Left ventricle myocardium inferior (tissue), 1 donor: ENCODE measurements at regions not wholly inside any gene's neighbourhood (a gene's known extent, or its start where the extent isn't known, plus 50 kb on each side); places are given as distances from the start of the nearest gene placed in this dataset.

Experiments
- DNase-seq: peaks from one replicate; pipeline ENCODE4 v3.0.0-alpha.2; 2020
- H3K27ac ChIP-seq: fragments of 200-600 bp; replicated peaks from 2 replicates; pipeline ENCODE4 v1.8.0; 2021
- H3K27me3 ChIP-seq: fragments of 200-600 bp; 2 replicates; pipeline ENCODE4 v1.8.0; 2021; ENCODE audit warnings: low read depth
- H3K36me3 ChIP-seq: fragments of 200-600 bp; 2 replicates; pipeline ENCODE4 v1.8.0; 2021
- H3K4me1 ChIP-seq: fragments of 200-600 bp; 2 replicates; pipeline ENCODE4 v1.8.0; 2021
- H3K4me3 ChIP-seq: fragments of 200-600 bp; 2 replicates; pipeline ENCODE4 v1.8.0; 2021; ENCODE audit warnings: mild to moderate bottlenecking, moderate library complexity
- H3K9me3 ChIP-seq: fragments of 200-600 bp; replicated peaks from 2 replicates; pipeline ENCODE4 v1.8.0; 2021
- CTCF ChIP-seq: fragments of 200-600 bp; IDR thresholded peaks from 2 replicates; pipeline ENCODE4 v1.8.0; 2021; ENCODE audit warnings: antibody characterized with exemption, mild to moderate bottlenecking, borderline replicate concordance
- intact Hi-C: fragments of 100-400 bp; cut with micrococcal nuclease; formaldehyde crosslinking; loops from one replicate; pipeline ENCODE4 v1.11.0; 2022
- donor health status: DM: no; HTN: yes; CAD: no; lungs with severe emphysema.

- TF ChIP-seq CTCF, result no peak
- H3K36me3 ChIP-seq, result no peaks in the 10 kb centered on the region
- H3K4me3 ChIP-seq, result no peak overlapping the region
- no peaks in the 10 kb centered on the region for H3K27me3 ChIP-seq
- H3K4me1 ChIP-seq, result no peaks in the 10 kb centered on the region
- H3K27ac ChIP-seq, result no peak overlapping the region
- H3K9me3 ChIP-seq, result no peaks in the 10 kb centered on the region
- intact Hi-C loops, result no loop called here
- no peak for DNase-seq
Observed at GRCh38 chr17:53696286-53696685, 126.4 kb upstream of the KIF2B start.

- H3K9me3 ChIP-seq, result no peaks in the 10 kb centered on the region
- H3K27me3 ChIP-seq, result no peaks in the 10 kb centered on the region
- no peak overlapping the region for H3K27ac ChIP-seq
- DNase-seq, result no peak
- intact Hi-C loops, result no loop called here
- H3K4me1 ChIP-seq, result no peaks in the 10 kb centered on the region
- no peak for TF ChIP-seq CTCF
- no peaks in the 10 kb centered on the region for H3K36me3 ChIP-seq
- no peak overlapping the region for H3K4me3 ChIP-seq
Observed at GRCh38 chr17:53687324-53687723, 135.4 kb upstream of the KIF2B start.

- intact Hi-C loops, result no loop called here
- no peaks in the 10 kb centered on the region for H3K27me3 ChIP-seq
- TF ChIP-seq CTCF, result no peak
- DNase-seq, result no peak
- no peaks in the 10 kb centered on the region for H3K4me1 ChIP-seq
- no peak overlapping the region for H3K4me3 ChIP-seq
- H3K9me3 ChIP-seq, result peaks cover 24% of the 10 kb centered on the region
- H3K27ac ChIP-seq, result no peak overlapping the region
- H3K36me3 ChIP-seq, result no peaks in the 10 kb centered on the region
Observed at GRCh38 chr17:53680745-53681144, 142.0 kb upstream of the KIF2B start.

- DNase-seq, result no peak
- intact Hi-C loops, result no loop called here
- no peak for TF ChIP-seq CTCF
- Histone ChIP-seq H3K36me3 (no peaks in the 10 kb centered on the region), H3K4me3 (no peak overlapping the region), H3K9me3 (peaks cover 11% of the 10 kb centered on the region), H3K27ac (no peak overlapping the region), H3K4me1 (no peaks in the 10 kb centered on the region), H3K27me3 (no peaks in the 10 kb centered on the region)
Observed at GRCh38 chr17:53668854-53669253, 153.9 kb upstream of the KIF2B start.

GRCh38 chr17:53662608-53663007, 160.1 kb upstream of the KIF2B start:
- Histone ChIP-seq H3K36me3 (no peaks in the 10 kb centered on the region), H3K4me1 (no peaks in the 10 kb centered on the region), H3K4me3 (no peak overlapping the region), H3K9me3 (peaks cover 5% of the 10 kb centered on the region), H3K27ac (no peak overlapping the region), H3K27me3 (no peaks in the 10 kb centered on the region)
- intact Hi-C loops, result no loop called here
- DNase-seq, result no peak
- TF ChIP-seq CTCF, result no peak

- intact Hi-C loops, result no loop called here
- TF ChIP-seq CTCF, result no peak
- H3K36me3 ChIP-seq, result no peaks in the 10 kb centered on the region
- no peak overlapping the region for H3K27ac ChIP-seq
- H3K4me1 ChIP-seq, result no peaks in the 10 kb centered on the region
- no peak overlapping the region for H3K4me3 ChIP-seq
- DNase-seq, result no peak
- no peaks in the 10 kb centered on the region for H3K27me3 ChIP-seq
- no peaks in the 10 kb centered on the region for H3K9me3 ChIP-seq
Observed at GRCh38 chr17:53659181-53659580, 163.5 kb upstream of the KIF2B start.
